Stomach (tissue), 8 donors: ENCODE measurements at regions not wholly inside any gene's neighbourhood (a gene's known extent, or its start where the extent isn't known, plus 50 kb on each side); places are given as distances from the start of the nearest gene placed in this dataset.

Source experiments
- DNase-seq, 2 donors: peaks; one replicate each; pipeline versions ENCODE4 v3.0.0 to v3.0.0-alpha.2; 2013 to 2019
- H3K27ac ChIP-seq, 5 donors: fragments of 200-600 bp in 4 of 5; sonication (generic) in 4 of 5; one replicate each; pipeline ENCODE4 v1.5.1; 2013 to 2019; ENCODE audit warnings: mild to moderate bottlenecking in 1 of 5, moderate library complexity in 1 of 5
- H3K27me3 ChIP-seq, 3 donors: fragments of 200-600 bp; sonication (generic); one replicate each; pipeline ENCODE4 v1.5.1; 2017 to 2019; ENCODE audit warnings: mixed run types in 1 of 3
- H3K36me3 ChIP-seq, 4 donors: fragments of 200-600 bp; sonication (generic); 1 replicate in 3 of 4; 2 replicates in 1 of 4; pipeline ENCODE4 v1.5.1; 2016 to 2019
- H3K4me1 ChIP-seq, 4 donors: fragments of 200-600 bp; sonication (generic); one replicate each; pipeline ENCODE4 v1.5.1; 2016 to 2019
- H3K4me3 ChIP-seq, 4 donors: fragments of 200-600 bp; sonication (generic) in 3 of 4; one replicate each; pipeline ENCODE4 v1.5.1; 2016 to 2019; ENCODE audit warnings: mild to moderate bottlenecking in 1 of 4
- H3K9me3 ChIP-seq, 4 donors: fragments of 200-600 bp; sonication (generic); one replicate each; pipeline ENCODE4 v1.5.1; 2016 to 2019
- CTCF ChIP-seq, 7 experiments: fragments of 450-650 bp in 4 of 7; fragments of 200-600 bp in 3 of 7; sonication (generic) in 3 of 7; IDR thresholded peaks; one replicate each; pipeline ENCODE4 v1.5.1; 2016 to 2019; ENCODE audit warnings: antibody characterized with exemption in 7 of 7, control low read depth in 2 of 7, mild to moderate bottlenecking in 1 of 7
- EP300 ChIP-seq: sonication (generic); formaldehyde crosslinking; IDR thresholded peaks from one replicate; pipeline ENCODE4 v1.6.1; 2017; ENCODE audit warnings: antibody characterized with exemption
- POLR2A ChIP-seq, 4 donors: fragments of 450-650 bp; IDR thresholded peaks; one replicate each; pipeline ENCODE4 v1.6.1; 2016; ENCODE audit warnings: antibody characterized with exemption in 4 of 4, control low read depth in 2 of 4, mild to moderate bottlenecking in 1 of 4, moderate library complexity in 1 of 4
- POLR2AphosphoS5 ChIP-seq, 3 donors: sonication (generic); formaldehyde crosslinking; IDR thresholded peaks; one replicate each; pipeline ENCODE4 v1.6.1; 2016; ENCODE audit warnings: antibody characterized with exemption in 3 of 3
- WGBS, 5 donors: extraction: QIAGEN DNeasy Blood & Tissue Kit in 3 of 5; methylation state at CpG; one replicate each; pipeline versions ENCODE4 v1.1.5 to v1.1.7; 2013 to 2018; 5-methylcytosine and 5-hydroxymethylcytosine counted together
- intact Hi-C: fragments of 100-400 bp; cut with DNase I; formaldehyde crosslinking; loops from one replicate; pipeline ENCODE4 v1.15.1; 2023; ENCODE audit warnings: low total_unique reads
- donor health status: healthy with polysubstance abuse.
- donor health status: Bipolar disorder and iron deficiency.
- donor health status: healthy.

GRCh38 chr5:2532809-2533208 lies 218.7 kb downstream of the IRX2 start:
- DNase-seq, result no peak
- intact Hi-C loops, result no loop called here

GRCh38 chr5:2531318-2531717 lies 220.2 kb downstream of the IRX2 start:
- Histone ChIP-seq H3K4me3 (no peak overlapping the region), H3K36me3 (no peaks in the 10 kb centered on the region), H3K9me3 (peaks cover 3 to 14% (median 12%) of the 10 kb centered on the region in 4 donors), H3K27me3 (no peaks in the 10 kb centered on the region), H3K4me1 (no peaks in the 10 kb centered on the region), H3K27ac (no peak overlapping the region)
- WGBS, 5 donors, result 81 to 100% (median 92%) methylated on average over 2 of the region's 2 CpGs
- TF ChIP-seq EP300, result no peak
- TF ChIP-seq POLR2A (IDR thresholded peaks at IDR 0.05), result no peak
- no peak for TF ChIP-seq POLR2AphosphoS5 (IDR thresholded peaks at IDR 0.05)
- TF ChIP-seq CTCF (IDR thresholded peaks at IDR 0.05), result no peak
- no peak for DNase-seq
- intact Hi-C loops, result no loop called here

More at GRCh38 chr5:2532809-2533208, 218.7 kb downstream of the IRX2 start:
- Histone ChIP-seq H3K27ac (no peak overlapping the region), H3K36me3 (no peaks in the 10 kb centered on the region), H3K9me3 (peaks cover 3 to 14% (median 12%) of the 10 kb centered on the region in 4 donors), H3K4me3 (no peak overlapping the region), H3K4me1 (no peaks in the 10 kb centered on the region), H3K27me3 (no peaks in the 10 kb centered on the region)
- TF ChIP-seq POLR2A (IDR thresholded peaks at IDR 0.05), result no peak
- no peak for TF ChIP-seq EP300
- TF ChIP-seq CTCF (IDR thresholded peaks at IDR 0.05), result no peak
- TF ChIP-seq POLR2AphosphoS5 (IDR thresholded peaks at IDR 0.05), result no peak
- 55 to 72% (median 64%) methylated on average over 4 to 5 of the region's 5 CpGs for WGBS, 5 donors

GRCh38 chr5:2530609-2531008 lies 220.9 kb downstream of the IRX2 start:
- H3K4me1 ChIP-seq, result no peaks in the 10 kb centered on the region
- H3K4me3 ChIP-seq, result no peak overlapping the region
- WGBS, 5 donors, result 52 to 68% (median 61%) methylated on average over 12 of the region's 12 CpGs
- TF ChIP-seq CTCF (IDR thresholded peaks at IDR 0.05) (no peak), POLR2A (IDR thresholded peaks at IDR 0.05) (no peak), POLR2AphosphoS5 (IDR thresholded peaks at IDR 0.05) (no peak), EP300 (no peak)
- peaks cover 3 to 14% (median 12%) of the 10 kb centered on the region in 4 donors for H3K9me3 ChIP-seq
- H3K36me3 ChIP-seq, result no peaks in the 10 kb centered on the region
- no peaks in the 10 kb centered on the region for H3K27me3 ChIP-seq
- intact Hi-C loops, result no loop called here
- no peak overlapping the region for H3K27ac ChIP-seq
- DNase-seq, result no peak

- Histone ChIP-seq H3K27me3 (no peaks in the 10 kb centered on the region), H3K4me1 (no peaks in the 10 kb centered on the region), H3K27ac (no peak overlapping the region), H3K4me3 (no peak overlapping the region), H3K9me3 (peaks cover 3 to 9% (median 8%) of the 10 kb centered on the region in 4 donors), H3K36me3 (no peaks in the 10 kb centered on the region)
- no peak for DNase-seq
- WGBS, 5 donors, result 69 to 83% (median 77%) methylated on average over 13 of the region's 13 CpGs
- TF ChIP-seq EP300 (no peak), POLR2AphosphoS5 (IDR thresholded peaks at IDR 0.05) (no peak), POLR2A (IDR thresholded peaks at IDR 0.05) (no peak), CTCF (IDR thresholded peaks at IDR 0.05) (no peak)
- intact Hi-C loops, result no loop called here
These were observed 221.9 kb downstream of the IRX2 start for GRCh38 chr5:2529371-2530092.
